Panc1 (cell line): ENCODE measurements at regions not wholly inside any gene's neighbourhood (a gene's known extent, or its start where the extent isn't known, plus 50 kb on each side); places are given as distances from the start of the nearest gene placed in this dataset.

Experiments used
- ATAC-seq: fragments of 200-7000 bp; cut with Tn5 transposase; 2 replicates; pipeline ENCODE4 v1.9.1; 2020; ENCODE audit warnings: mild to moderate bottlenecking, moderate library complexity
- BruUV-seq: library from RNA; stranded (reverse); fragments of 400-500 nt; replicated peaks from 2 replicates; lab custom pipeline; 2021; lab: Mats Ljungman, UMichigan
- CTCF ChIA-PET: fragments of 300-600 bp; sonication (Branson Sonifier 250); formaldehyde crosslinking; loops from one replicate; lab custom pipeline; 2022; ENCODE audit warnings: antibody characterized with exemption; lab: Charles Lee
- POLR2A ChIA-PET: fragments of 300-600 bp; sonication (Branson Sonifier 250); formaldehyde crosslinking; loops from one replicate; lab custom pipeline; 2022; ENCODE audit warnings: antibody characterized with exemption; lab: Charles Lee
- DNase-seq: peaks from one replicate; pipeline ENCODE4 v3.0.0-alpha.2; 2010; ENCODE audit warnings: low read depth, low spot score
- H3K27ac ChIP-seq: 2 replicates; pipeline ENCODE4 v1.5.1; 2011; ENCODE audit warnings: mild to moderate bottlenecking, low read length, inconsistent platforms
- H3K27me3 ChIP-seq: fragments of 200-500 bp; sonication (Bioruptor generic); 2 replicates; pipeline ENCODE4 v1.6.0; 2014; ENCODE audit warnings: low read length, inconsistent platforms; ENCODE audit not compliant: control insufficient read depth, insufficient read depth
- H3K36me3 ChIP-seq: fragments of 200-500 bp; sonication (Bioruptor generic); 2 replicates; pipeline ENCODE4 v1.5.1; 2014; ENCODE audit warnings: inconsistent platforms, mild to moderate bottlenecking, low read length, moderate library complexity; ENCODE audit not compliant: control insufficient read depth, insufficient read depth
- H3K4me1 ChIP-seq: 2 replicates; pipeline ENCODE4 v1.5.1; 2011; ENCODE audit warnings: inconsistent platforms, mild to moderate bottlenecking, low read length, moderate library complexity; ENCODE audit not compliant: control insufficient read depth, insufficient read depth
- H3K4me3 ChIP-seq, 2 experiments: 2 replicates each; pipeline ENCODE4 v1.5.1; 2011 to 2012; ENCODE audit warnings: low read depth in 2 of 2, low read length in 2 of 2, mild to moderate bottlenecking in 2 of 2, inconsistent platforms in 1 of 2, moderate library complexity in 1 of 2
- H3K9me3 ChIP-seq: fragments of 200-500 bp; sonication (Bioruptor generic); 2 replicates; pipeline ENCODE4 v1.5.1; 2014; ENCODE audit warnings: low read depth, mild to moderate bottlenecking, inconsistent platforms, low read length, moderate library complexity; ENCODE audit not compliant: control insufficient read depth, insufficient read depth
- CTCF ChIP-seq: fragments of 450-650 bp; IDR thresholded peaks from 2 replicates; pipeline ENCODE4 v1.5.1; 2017; ENCODE audit warnings: mild to moderate bottlenecking
- POLR2AphosphoS5 ChIP-seq: IDR thresholded peaks from 2 replicates; pipeline ENCODE4 v1.6.1; 2012; ENCODE audit warnings: mild to moderate bottlenecking, low read depth, low read length, moderate library complexity
- REST ChIP-seq, 2 experiments: IDR thresholded peaks; 2 replicates each; pipeline ENCODE4 v1.6.1; 2011 to 2012; ENCODE audit warnings: low read depth in 2 of 2, control low read depth in 1 of 2, low read length in 1 of 2, mild to moderate bottlenecking in 1 of 2, moderate library complexity in 1 of 2; ENCODE audit not compliant: insufficient read depth in 1 of 2
- SIN3A ChIP-seq: IDR thresholded peaks from 2 replicates; pipeline ENCODE4 v1.6.1; 2012; ENCODE audit warnings: low read depth, mild to moderate bottlenecking, low read length, moderate library complexity, borderline replicate concordance; ENCODE audit not compliant: insufficient read depth
- TCF7L2 ChIP-seq: IDR thresholded peaks from 2 replicates; pipeline ENCODE4 v1.6.1; 2011; ENCODE audit warnings: mild to moderate bottlenecking, low read depth, low read length, inconsistent platforms
- in situ Hi-C: cut with HindIII; loops from 2 replicates; pipeline ENCODE4 v1.10.0; 2016; ENCODE audit warnings: low sequenced_read_pairs, low pct_unique_long_range_greater_than_20kb
- intact Hi-C: fragments of 100-400 bp; cut with micrococcal nuclease; formaldehyde crosslinking; loops from one replicate; pipeline ENCODE4 v1.10.0; 2022; ENCODE audit not compliant: unreplicated experiment

- Histone ChIP-seq H3K4me1 (no peaks in the 10 kb centered on the region), H3K9me3 (no peaks in the 10 kb centered on the region), H3K4me3 (no peak overlapping the region), H3K36me3 (no peaks in the 10 kb centered on the region), H3K27me3 (no peaks in the 10 kb centered on the region), H3K27ac (no peak overlapping the region)
- in situ Hi-C loops = no loop called here
- DNase-seq (no peak), ATAC-seq (no peak)
- TF ChIP-seq TCF7L2 (no peak), CTCF (no peak), REST (IDR thresholded peaks at IDR 0.05; ENCODE audit: insufficient read depth in 1 of 2, low read depth in 2 of 2, low read length in 1 of 2) (no peak), SIN3A (no peak), POLR2AphosphoS5 (no peak)
- CTCF ChIA-PET = no interaction called here
- intact Hi-C loops = no loop called here
- POLR2A ChIA-PET = no interaction called here
- no TSS peak for BruUV-seq
These were observed 193.0 kb downstream of the C12orf50 start for GRCh38 chr12:87836190-87836589.

GRCh38 chr12:87828382-87828973, 200.7 kb downstream of the C12orf50 start:
- H3K4me1 ChIP-seq = no peaks in the 10 kb centered on the region; the same call in 1 of the 2 replicates
- ATAC-seq (no peak), DNase-seq (no peak)
- intact Hi-C loops = no loop called here
- ChIA-PET CTCF (no interaction called here), POLR2A (no interaction called here)
- no peaks in the 10 kb centered on the region for H3K9me3 ChIP-seq
- no peak overlapping the region for H3K4me3 ChIP-seq
- no TSS peak for BruUV-seq
- no peaks in the 10 kb centered on the region for H3K27me3 ChIP-seq
- H3K36me3 ChIP-seq = no peaks in the 10 kb centered on the region
- in situ Hi-C loops = no loop called here
- TF ChIP-seq REST (IDR thresholded peaks at IDR 0.05; ENCODE audit: insufficient read depth in 1 of 2, low read depth in 2 of 2, low read length in 1 of 2) = no peak
- no peak for TF ChIP-seq SIN3A
- no peak for TF ChIP-seq CTCF
- TF ChIP-seq POLR2AphosphoS5 = no peak
- TF ChIP-seq TCF7L2 = no peak
- no peak overlapping the region for H3K27ac ChIP-seq
